ENCODE measurements at regions not wholly inside any gene's neighbourhood (a gene's known extent, or its start where the extent isn't known, plus 50 kb on each side); places are given as distances from the start of the nearest gene placed in this dataset.

DNA sequence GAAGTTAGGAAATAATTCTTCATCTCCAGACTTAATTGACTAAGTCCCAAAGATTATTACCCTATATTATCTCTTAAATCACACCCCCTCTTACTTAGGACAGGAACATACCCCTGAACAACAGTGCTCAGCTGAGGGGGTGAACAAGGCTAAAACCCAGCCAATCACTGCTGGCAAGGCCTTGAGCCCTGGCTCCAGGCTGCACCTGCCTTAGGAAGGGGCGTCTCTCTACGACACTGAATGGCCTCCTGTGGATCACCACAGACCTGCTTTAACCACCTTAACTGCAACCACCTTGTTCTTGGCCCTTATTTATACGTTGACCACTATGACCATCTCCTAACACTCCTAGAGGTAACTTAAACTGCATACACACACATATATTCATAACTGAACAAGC, 267.4 kb upstream of the THBS1 start:
- Histone ChIP-seq H2AFZ (ENCODE audit: low read length) (no peak overlapping the region), H3K36me3 (replicated peaks; ENCODE audit: insufficient read depth, low read length) (no peaks in the 10 kb centered on the region), H3K4me1 (ENCODE audit: low read length) (no peaks in the 10 kb centered on the region), H3K9me2 (replicated peaks; ENCODE audit: insufficient read depth, low read length) (no peaks in the 10 kb centered on the region), H3K9ac (ENCODE audit: low read length) (no peak overlapping the region), H4K20me1 (ENCODE audit: insufficient read depth, low read length) (no peaks in the 10 kb centered on the region), H3K4me3 (ENCODE audit: low read length) (no peak overlapping the region), H3F3A (ENCODE audit: insufficient read depth, low read length) (no peaks in the 10 kb centered on the region), H3K27me3 (replicated peaks; ENCODE audit: insufficient read depth, low read length) (no peaks in the 10 kb centered on the region), H3K27ac (ENCODE audit: low read length) (no peak overlapping the region), H3K4me2 (ENCODE audit: low read depth, low read length) (no peak overlapping the region), H3K79me2 (ENCODE audit: low read length) (no peaks in the 10 kb centered on the region), H3K9me3 (replicated peaks; ENCODE audit: insufficient read depth, low read length) (no peaks in the 10 kb centered on the region)
- DNase-seq = no peak
- TF ChIP-seq CTCF (IDR thresholded peaks at IDR 0.05; ENCODE audit: low read length) (no peak), EZH2phosphoT487 (IDR thresholded peaks at IDR 0.05; ENCODE audit: low read length) (no peak), EZH2 (optimal IDR thresholded peaks at IDR 0.05; ENCODE audit: low read depth, low read length) (no peak)

DNA sequence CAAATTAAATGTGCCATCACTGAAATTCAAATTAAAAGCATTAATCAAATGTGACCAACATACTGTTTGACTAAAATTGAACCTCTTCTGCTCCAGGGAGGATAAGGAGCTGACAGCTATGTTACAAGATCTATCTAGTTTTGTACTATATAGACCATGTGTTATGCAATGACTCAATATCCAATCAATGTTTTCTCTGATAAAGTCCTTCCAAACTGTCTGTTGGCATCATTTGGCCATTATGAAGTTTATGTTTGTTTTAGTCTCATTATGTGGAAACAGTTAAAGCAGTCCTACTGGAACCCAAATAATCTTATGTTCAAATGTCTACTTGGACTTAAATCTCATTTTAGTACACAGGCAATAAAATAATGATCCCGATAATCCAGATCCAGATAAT, 267.0 kb upstream of the THBS1 start:
- Histone ChIP-seq H3K4me1 (ENCODE audit: low read length) (no peaks in the 10 kb centered on the region), H3K9me3 (replicated peaks; ENCODE audit: insufficient read depth, low read length) (no peaks in the 10 kb centered on the region), H3K4me2 (ENCODE audit: low read depth, low read length) (no peak overlapping the region), H3K9ac (ENCODE audit: low read length) (no peak overlapping the region), H3F3A (ENCODE audit: insufficient read depth, low read length) (no peaks in the 10 kb centered on the region), H3K36me3 (replicated peaks; ENCODE audit: insufficient read depth, low read length) (no peaks in the 10 kb centered on the region), H3K4me3 (ENCODE audit: low read length) (no peak overlapping the region), H2AFZ (ENCODE audit: low read length) (no peak overlapping the region), H3K27me3 (replicated peaks; ENCODE audit: insufficient read depth, low read length) (no peaks in the 10 kb centered on the region), H3K27ac (ENCODE audit: low read length) (no peak overlapping the region), H3K79me2 (ENCODE audit: low read length) (no peaks in the 10 kb centered on the region), H3K9me2 (replicated peaks; ENCODE audit: insufficient read depth, low read length) (no peaks in the 10 kb centered on the region), H4K20me1 (ENCODE audit: insufficient read depth, low read length) (no peaks in the 10 kb centered on the region)
- TF ChIP-seq CTCF (IDR thresholded peaks at IDR 0.05; ENCODE audit: low read length) (no peak), EZH2 (optimal IDR thresholded peaks at IDR 0.05; ENCODE audit: low read depth, low read length) (no peak), EZH2phosphoT487 (IDR thresholded peaks at IDR 0.05; ENCODE audit: low read length) (no peak)
- DNase-seq = no peak

- no peak overlapping the region for H3K4me2 ChIP-seq (ENCODE audit: low read depth, low read length)
- no peak for DNase-seq
- no peak overlapping the region for H3K27ac ChIP-seq (ENCODE audit: low read length)
- no peaks in the 10 kb centered on the region for H3K9me3 ChIP-seq (replicated peaks; ENCODE audit: insufficient read depth, low read length)
- no peaks in the 10 kb centered on the region for H3K27me3 ChIP-seq (replicated peaks; ENCODE audit: insufficient read depth, low read length)
- H3K4me1 ChIP-seq (ENCODE audit: low read length) = no peaks in the 10 kb centered on the region
- no peaks in the 10 kb centered on the region for H4K20me1 ChIP-seq (ENCODE audit: insufficient read depth, low read length)
- H3F3A ChIP-seq (ENCODE audit: insufficient read depth, low read length) = no peaks in the 10 kb centered on the region
- no peaks in the 10 kb centered on the region for H3K36me3 ChIP-seq (replicated peaks; ENCODE audit: insufficient read depth, low read length)
- no peak overlapping the region for H3K4me3 ChIP-seq (ENCODE audit: low read length)
- H3K9me2 ChIP-seq (replicated peaks; ENCODE audit: insufficient read depth, low read length) = no peaks in the 10 kb centered on the region
- H3K79me2 ChIP-seq (ENCODE audit: low read length) = no peaks in the 10 kb centered on the region
- H2AFZ ChIP-seq (ENCODE audit: low read length) = no peak overlapping the region
- TF ChIP-seq EZH2 (optimal IDR thresholded peaks at IDR 0.05; ENCODE audit: low read depth, low read length) (no peak), EZH2phosphoT487 (IDR thresholded peaks at IDR 0.05; ENCODE audit: low read length) (no peak), CTCF (IDR thresholded peaks at IDR 0.05; ENCODE audit: low read length) (no peak)
- H3K9ac ChIP-seq (ENCODE audit: low read length) = no peak overlapping the region
Observed at GRCh38 chr15:39315206-39315850, 265.6 kb upstream of the THBS1 start.

All from MM.1S (cell line).